HEK293 (cell line): ENCODE measurements at regions not wholly inside any gene's neighbourhood (a gene's known extent, or its start where the extent isn't known, plus 50 kb on each side); places are given as distances from the start of the nearest gene placed in this dataset.

Experiments
- CTCF ChIA-PET: fragments of 350-600 bp; formaldehyde crosslinking; extraction: SDS; loops from one replicate; lab custom pipeline; 2021; ENCODE audit warnings: antibody characterized with exemption; lab: Yijun Ruan, JAX
- POLR2A ChIA-PET: fragments of 300-600 bp; formaldehyde crosslinking; extraction: SDS; loops from one replicate; lab custom pipeline; 2020; ENCODE audit warnings: antibody characterized with exemption, inconsistent platforms; lab: Yijun Ruan, JAX
- H3K27ac ChIP-seq: fragments of 200-500 bp; sonication (Bioruptor generic); 2 replicates; pipeline ENCODE4 v1.5.1; 2014; ENCODE audit warnings: low read depth, low read length, control low read depth, inconsistent platforms; ENCODE audit errors: extremely low read depth
- H3K36me3 ChIP-seq, 2 experiments: fragments of 200-500 bp in 1 of 2; sonication (Bioruptor generic) in 1 of 2; 1 replicate in 1 of 2; 2 replicates in 1 of 2; pipeline ENCODE4 v1.5.1; 2014 to 2017; ENCODE audit warnings: inconsistent platforms in 2 of 2, low read length in 2 of 2; ENCODE audit not compliant: control insufficient read depth in 2 of 2, insufficient read depth in 1 of 2
- H3K4me1 ChIP-seq: fragments of 200-500 bp; sonication (Bioruptor generic); 2 replicates; pipeline ENCODE4 v1.5.1; 2014; ENCODE audit warnings: mild to moderate bottlenecking, low read length, inconsistent platforms; ENCODE audit not compliant: control insufficient read depth, insufficient read depth
- H3K4me3 ChIP-seq: 2 replicates; pipeline ENCODE4 v1.5.1; 2011; ENCODE audit warnings: low read depth, mild to moderate bottlenecking, control low read depth, low read length, moderate library complexity
- H3K9me3 ChIP-seq: fragments of 200-500 bp; sonication (Bioruptor generic); 2 replicates; pipeline ENCODE4 v1.5.1; 2014; ENCODE audit warnings: low read depth, low read length, inconsistent platforms; ENCODE audit not compliant: control insufficient read depth, insufficient read depth
- BCL11A ChIP-seq: fragments of 450-650 bp; formaldehyde crosslinking; IDR thresholded peaks from 2 replicates; pipeline ENCODE4 v1.5.1; 2016; ENCODE audit warnings: low read depth, missing biosample characterization, missing genetic modification characterization
- PATZ1 ChIP-seq: fragments of 450-650 bp; formaldehyde crosslinking; IDR thresholded peaks from 2 replicates; pipeline ENCODE4 v1.5.1; 2016; ENCODE audit warnings: missing biosample characterization, missing genetic modification characterization
- REPIN1 ChIP-seq: fragments of 450-650 bp; formaldehyde crosslinking; IDR thresholded peaks from 2 replicates; pipeline ENCODE4 v1.5.1; 2017; ENCODE audit warnings: missing biosample characterization, missing genetic modification characterization, low read depth
- SALL2 ChIP-seq: fragments of 450-650 bp; formaldehyde crosslinking; IDR thresholded peaks from 2 replicates; pipeline ENCODE4 v1.5.0; 2017; ENCODE audit warnings: missing biosample characterization, mild to moderate bottlenecking, missing genetic modification characterization, borderline replicate concordance
- SP7 ChIP-seq: fragments of 450-650 bp; formaldehyde crosslinking; IDR thresholded peaks from 2 replicates; pipeline ENCODE4 v1.5.1; 2016; ENCODE audit warnings: missing biosample characterization, missing genetic modification characterization
- YY1 ChIP-seq: fragments of 450-650 bp; formaldehyde crosslinking; IDR thresholded peaks from 2 replicates; pipeline ENCODE4 v1.5.1; 2018; ENCODE audit warnings: missing biosample characterization, missing genetic modification characterization
- ZBTB20 ChIP-seq: fragments of 450-650 bp; formaldehyde crosslinking; IDR thresholded peaks from 2 replicates; pipeline ENCODE4 v1.5.1; 2016; ENCODE audit warnings: missing biosample characterization, missing genetic modification characterization
- ZBTB6 ChIP-seq: fragments of 450-650 bp; formaldehyde crosslinking; IDR thresholded peaks from 2 replicates; pipeline ENCODE4 v1.5.1; 2017; ENCODE audit warnings: missing biosample characterization, missing genetic modification characterization
- ZFP69B ChIP-seq: fragments of 450-650 bp; formaldehyde crosslinking; IDR thresholded peaks from 2 replicates; pipeline ENCODE4 v1.5.1; 2016; ENCODE audit warnings: missing biosample characterization, missing genetic modification characterization
- ZNF18 ChIP-seq: fragments of 450-650 bp; formaldehyde crosslinking; IDR thresholded peaks from 2 replicates; pipeline ENCODE4 v1.5.1; 2016; ENCODE audit warnings: missing biosample characterization, missing genetic modification characterization
- ZNF239 ChIP-seq: fragments of 450-650 bp; formaldehyde crosslinking; IDR thresholded peaks from 2 replicates; pipeline ENCODE4 v1.5.1; 2016; ENCODE audit warnings: missing biosample characterization, missing genetic modification characterization
- ZNF514 ChIP-seq: fragments of 450-650 bp; formaldehyde crosslinking; IDR thresholded peaks from 2 replicates; pipeline ENCODE4 v1.5.1; 2016; ENCODE audit warnings: missing biosample characterization, missing genetic modification characterization
- ZNF529 ChIP-seq: fragments of 450-650 bp; formaldehyde crosslinking; IDR thresholded peaks from 2 replicates; pipeline ENCODE4 v1.5.1; 2017; ENCODE audit warnings: missing genetic modification characterization, missing biosample characterization; ENCODE audit not compliant: insufficient replicate concordance
- ZNF548 ChIP-seq: fragments of 450-650 bp; formaldehyde crosslinking; IDR thresholded peaks from 2 replicates; pipeline ENCODE4 v1.5.1; 2016; ENCODE audit warnings: missing biosample characterization, missing genetic modification characterization
- ZNF654 ChIP-seq: fragments of 450-650 bp; formaldehyde crosslinking; IDR thresholded peaks from 2 replicates; pipeline ENCODE4 v1.5.1; 2016; ENCODE audit warnings: low read depth, missing biosample characterization, missing genetic modification characterization
- ZNF664 ChIP-seq: fragments of 450-650 bp; formaldehyde crosslinking; IDR thresholded peaks from 2 replicates; pipeline ENCODE4 v1.5.1; 2016; ENCODE audit warnings: missing biosample characterization, missing genetic modification characterization
- ZNF768 ChIP-seq: fragments of 450-650 bp; formaldehyde crosslinking; IDR thresholded peaks from 2 replicates; pipeline ENCODE4 v1.5.1; 2018; ENCODE audit warnings: missing biosample characterization, mild to moderate bottlenecking, missing genetic modification characterization
- ZNF830 ChIP-seq: fragments of 450-650 bp; IDR thresholded peaks from 2 replicates; pipeline ENCODE4 v1.5.0; 2018; ENCODE audit warnings: missing biosample characterization, missing genetic modification characterization, low read depth, mild to moderate bottlenecking, moderate library complexity
- TF ChIP-seq, protein P1 (sequence below): fragments of 450-650 bp; formaldehyde crosslinking; IDR thresholded peaks from 2 replicates; pipeline ENCODE4 v1.5.1; 2017; ENCODE audit warnings: missing biosample characterization, missing genetic modification characterization
- TF ChIP-seq, protein P2 (sequence below): fragments of 450-650 bp; formaldehyde crosslinking; conservative IDR thresholded peaks from 2 replicates; pipeline ENCODE4 v1.5.1; 2016; ENCODE audit warnings: low read depth, missing biosample characterization, missing genetic modification characterization

GRCh38 chr1:177351361-177352108 is 180.8 kb downstream of the BRINP2 start (continued):
- TF ChIP-seq ZNF239 (tag by site-specific recombination) (peak; percentile 63; the same call in 1 of the 2 replicates), ZNF18 (tag by site-specific recombination) (peak; percentile 96), ZBTB20 (peak; percentile 25; the same call in 1 of the 2 replicates)

- no peak for TF ChIP-seq ZNF664 (tag by site-specific recombination)
- TF ChIP-seq REPIN1 (tag by site-specific recombination) = no peak
- TF ChIP-seq, protein P1, sequence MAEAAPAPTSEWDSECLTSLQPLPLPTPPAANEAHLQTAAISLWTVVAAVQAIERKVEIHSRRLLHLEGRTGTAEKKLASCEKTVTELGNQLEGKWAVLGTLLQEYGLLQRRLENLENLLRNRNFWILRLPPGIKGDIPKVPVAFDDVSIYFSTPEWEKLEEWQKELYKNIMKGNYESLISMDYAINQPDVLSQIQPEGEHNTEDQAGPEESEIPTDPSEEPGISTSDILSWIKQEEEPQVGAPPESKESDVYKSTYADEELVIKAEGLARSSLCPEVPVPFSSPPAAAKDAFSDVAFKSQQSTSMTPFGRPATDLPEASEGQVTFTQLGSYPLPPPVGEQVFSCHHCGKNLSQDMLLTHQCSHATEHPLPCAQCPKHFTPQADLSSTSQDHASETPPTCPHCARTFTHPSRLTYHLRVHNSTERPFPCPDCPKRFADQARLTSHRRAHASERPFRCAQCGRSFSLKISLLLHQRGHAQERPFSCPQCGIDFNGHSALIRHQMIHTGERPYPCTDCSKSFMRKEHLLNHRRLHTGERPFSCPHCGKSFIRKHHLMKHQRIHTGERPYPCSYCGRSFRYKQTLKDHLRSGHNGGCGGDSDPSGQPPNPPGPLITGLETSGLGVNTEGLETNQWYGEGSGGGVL (tag by site-specific recombination) = no peak
- TF ChIP-seq, protein P2, sequence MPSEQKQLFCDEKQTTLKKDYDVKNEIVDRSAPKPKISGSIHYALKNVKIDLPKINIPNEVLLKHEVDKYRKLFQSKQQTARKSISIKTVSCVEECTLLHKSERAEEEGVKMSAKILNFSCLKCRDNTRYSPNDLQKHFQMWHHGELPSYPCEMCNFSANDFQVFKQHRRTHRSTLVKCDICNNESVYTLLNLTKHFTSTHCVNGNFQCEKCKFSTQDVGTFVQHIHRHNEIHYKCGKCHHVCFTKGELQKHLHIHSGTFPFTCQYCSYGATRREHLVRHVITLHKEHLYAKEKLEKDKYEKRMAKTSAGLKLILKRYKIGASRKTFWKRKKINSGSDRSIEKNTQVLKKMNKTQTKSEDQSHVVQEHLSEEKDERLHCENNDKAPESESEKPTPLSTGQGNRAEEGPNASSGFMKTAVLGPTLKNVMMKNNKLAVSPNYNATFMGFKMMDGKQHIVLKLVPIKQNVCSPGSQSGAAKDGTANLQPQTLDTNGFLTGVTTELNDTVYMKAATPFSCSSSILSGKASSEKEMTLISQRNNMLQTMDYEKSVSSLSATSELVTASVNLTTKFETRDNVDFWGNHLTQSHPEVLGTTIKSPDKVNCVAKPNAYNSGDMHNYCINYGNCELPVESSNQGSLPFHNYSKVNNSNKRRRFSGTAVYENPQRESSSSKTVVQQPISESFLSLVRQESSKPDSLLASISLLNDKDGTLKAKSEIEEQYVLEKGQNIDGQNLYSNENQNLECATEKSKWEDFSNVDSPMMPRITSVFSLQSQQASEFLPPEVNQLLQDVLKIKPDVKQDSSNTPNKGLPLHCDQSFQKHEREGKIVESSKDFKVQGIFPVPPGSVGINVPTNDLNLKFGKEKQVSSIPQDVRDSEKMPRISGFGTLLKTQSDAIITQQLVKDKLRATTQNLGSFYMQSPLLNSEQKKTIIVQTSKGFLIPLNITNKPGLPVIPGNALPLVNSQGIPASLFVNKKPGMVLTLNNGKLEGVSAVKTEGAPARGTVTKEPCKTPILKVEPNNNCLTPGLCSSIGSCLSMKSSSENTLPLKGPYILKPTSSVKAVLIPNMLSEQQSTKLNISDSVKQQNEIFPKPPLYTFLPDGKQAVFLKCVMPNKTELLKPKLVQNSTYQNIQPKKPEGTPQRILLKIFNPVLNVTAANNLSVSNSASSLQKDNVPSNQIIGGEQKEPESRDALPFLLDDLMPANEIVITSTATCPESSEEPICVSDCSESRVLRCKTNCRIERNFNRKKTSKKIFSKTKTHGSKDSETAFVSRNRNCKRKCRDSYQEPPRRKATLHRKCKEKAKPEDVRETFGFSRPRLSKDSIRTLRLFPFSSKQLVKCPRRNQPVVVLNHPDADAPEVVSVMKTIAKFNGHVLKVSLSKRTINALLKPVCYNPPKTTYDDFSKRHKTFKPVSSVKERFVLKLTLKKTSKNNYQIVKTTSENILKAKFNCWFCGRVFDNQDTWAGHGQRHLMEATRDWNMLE (tag by site-specific recombination) = no peak
- no peak for TF ChIP-seq SALL2 (tag by site-specific recombination)
- no peak for TF ChIP-seq BCL11A (tag by site-specific recombination)
- no peak for TF ChIP-seq ZNF654 (tag by site-specific recombination)
- TF ChIP-seq ZNF830 (tag by site-specific recombination) = no peak
- no peak for TF ChIP-seq ZNF514 (tag by site-specific recombination)
- no peak for TF ChIP-seq YY1 (tag by site-specific recombination)
- no peak for TF ChIP-seq ZNF768 (tag by site-specific recombination)
- TF ChIP-seq ZNF529 = no peak
- TF ChIP-seq ZFP69B (tag by site-specific recombination) = no peak
- no peak for TF ChIP-seq ZBTB6 (tag by site-specific recombination)
- TF ChIP-seq ZNF548 (tag by site-specific recombination) = no peak
- no peak for TF ChIP-seq SP7 (tag by site-specific recombination)
- TF ChIP-seq PATZ1 (tag by site-specific recombination) = no peak
- Histone ChIP-seq H3K4me3 (no peak overlapping the region), H3K36me3 (no peaks in the 10 kb centered on the region), H3K27ac (no peak overlapping the region), H3K4me1 (peaks cover 5% of the 10 kb centered on the region; the same call in 1 of the 2 replicates), H3K9me3 (no peaks in the 10 kb centered on the region)
- CTCF ChIA-PET = interaction anchor here (0.7 to 1.0 kb wide), 3 partner anchors 91 to 693 kb away, joined by 3 read pairs; no protein-coding TSS in a partner anchor
- POLR2A ChIA-PET = no interaction called here
Observed at GRCh38 chr1:177346790-177347359, 176.1 kb downstream of the BRINP2 start.
